WTC11 (cell line): ENCODE measurements at regions not wholly inside any gene's neighbourhood (a gene's known extent, or its start where the extent isn't known, plus 50 kb on each side); places are given as distances from the start of the nearest gene placed in this dataset.

Experiments
- ATAC-seq: fragments of 200-7000 bp; cut with Tn5 transposase; 2 replicates; pipeline ENCODE4 v1.10.0; 2021; ENCODE audit warnings: mild to moderate bottlenecking, moderate library complexity
- CTCF ChIA-PET: fragments of 300-600 bp; sonication (Branson Sonifier 250); formaldehyde crosslinking; loops from one replicate; lab custom pipeline; 2021; ENCODE audit warnings: antibody characterized with exemption; lab: Charles Lee
- POLR2A ChIA-PET: fragments of 350-600 bp; sonication (Branson Sonifier 250); formaldehyde crosslinking; loops from one replicate; lab custom pipeline; 2021; ENCODE audit warnings: antibody characterized with exemption; lab: Charles Lee
- DNase-seq: peaks from one replicate; pipeline ENCODE4 v3.0.0; 2021; ENCODE audit warnings: low spot score
- H3K27ac Mint-ChIP-seq: 2 replicates; pipeline ENCODE4 v1.8.0; 2021; ENCODE audit warnings: mixed read lengths
- H3K27me3 Mint-ChIP-seq: 2 replicates; pipeline ENCODE4 v1.8.0; 2021; ENCODE audit warnings: low read depth, mild to moderate bottlenecking, moderate library complexity, mixed read lengths
- H3K36me3 Mint-ChIP-seq: 2 replicates; pipeline ENCODE4 v1.8.0; 2021; ENCODE audit warnings: mixed read lengths
- H3K4me1 Mint-ChIP-seq: 2 replicates; pipeline ENCODE4 v1.8.0; 2022; ENCODE audit warnings: mixed read lengths
- H3K4me3 Mint-ChIP-seq: 2 replicates; pipeline ENCODE4 v1.8.0; 2021; ENCODE audit warnings: mild to moderate bottlenecking, moderate library complexity, mixed read lengths
- H3K9me3 Mint-ChIP-seq: 2 replicates; pipeline ENCODE4 v1.8.0; 2021; ENCODE audit warnings: mixed read lengths
- AFF4 ChIP-seq: sonication (generic); formaldehyde crosslinking; IDR thresholded peaks from 2 replicates; pipeline ENCODE4 v1.8.1; 2023; ENCODE audit warnings: mild to moderate bottlenecking, missing genetic modification reagents, borderline replicate concordance
- ATF1 ChIP-seq: sonication (generic); formaldehyde crosslinking; IDR thresholded peaks from 2 replicates; pipeline ENCODE4 v1.8.1; 2023; ENCODE audit warnings: mild to moderate bottlenecking, moderate library complexity, missing genetic modification reagents
- ERG ChIP-seq: fragments of 250-450 bp; sonication (Bioruptor Pico); IDR thresholded peaks from 2 replicates; pipeline ENCODE4 v1.8.0; 2021; ENCODE audit warnings: mild to moderate bottlenecking
- ETV6 ChIP-seq: sonication (generic); formaldehyde crosslinking; IDR thresholded peaks from 2 replicates; pipeline ENCODE4 v1.8.1; 2022; ENCODE audit warnings: mild to moderate bottlenecking, missing genetic modification reagents
- FOXP4 ChIP-seq: sonication (generic); formaldehyde crosslinking; IDR thresholded peaks from 2 replicates; pipeline ENCODE4 v1.8.0; 2022; ENCODE audit warnings: mild to moderate bottlenecking, missing genetic modification reagents
- JAZF1 ChIP-seq: fragments of 250-450 bp; sonication (Bioruptor Pico); IDR thresholded peaks from 2 replicates; pipeline ENCODE4 v1.9.0; 2021; ENCODE audit warnings: moderate library complexity, mild to moderate bottlenecking, inconsistent platforms
- MAX ChIP-seq: sonication (generic); formaldehyde crosslinking; IDR thresholded peaks from 2 replicates; pipeline ENCODE4 v1.8.0; 2022; ENCODE audit warnings: mild to moderate bottlenecking, missing genetic modification reagents
- MLX ChIP-seq: sonication (generic); formaldehyde crosslinking; IDR thresholded peaks from 2 replicates; pipeline ENCODE4 v1.8.1; 2023; ENCODE audit warnings: mild to moderate bottlenecking, missing genetic modification reagents, moderate library complexity
- NFYB ChIP-seq: sonication (generic); formaldehyde crosslinking; conservative IDR thresholded peaks from 2 replicates; pipeline ENCODE4 v1.8.0; 2022; ENCODE audit warnings: low read depth, missing genetic modification reagents
- SMAD4 ChIP-seq: sonication (generic); formaldehyde crosslinking; IDR thresholded peaks from 2 replicates; pipeline ENCODE4 v1.8.0; 2022; ENCODE audit warnings: mild to moderate bottlenecking, missing genetic modification reagents
- USF1 ChIP-seq: sonication (generic); formaldehyde crosslinking; IDR thresholded peaks from 2 replicates; pipeline ENCODE4 v1.8.0; 2022; ENCODE audit warnings: mild to moderate bottlenecking, missing genetic modification reagents
- ZNF423 ChIP-seq: fragments of 250-450 bp; sonication (Bioruptor Pico); IDR thresholded peaks from 2 replicates; pipeline ENCODE4 v2.1.2; 2022; ENCODE audit warnings: mild to moderate bottlenecking, moderate library complexity
- ZNF512 ChIP-seq: sonication (generic); formaldehyde crosslinking; IDR thresholded peaks from 2 replicates; pipeline ENCODE4 v1.8.1; 2022; ENCODE audit warnings: missing genetic modification reagents, borderline replicate concordance
- ZNF671 ChIP-seq: fragments of 250-450 bp; sonication (Bioruptor Pico); IDR thresholded peaks from 2 replicates; pipeline ENCODE4 v1.8.0; 2021; ENCODE audit warnings: mild to moderate bottlenecking
- TF ChIP-seq, protein P1 (sequence below): sonication (generic); formaldehyde crosslinking; IDR thresholded peaks from 2 replicates; pipeline ENCODE4 v1.8.0; 2023; ENCODE audit warnings: missing genetic modification reagents
- TF ChIP-seq, protein P2 (sequence below): sonication (generic); formaldehyde crosslinking; IDR thresholded peaks from 2 replicates; pipeline ENCODE4 v1.8.0; 2022; ENCODE audit warnings: missing genetic modification reagents
- TF ChIP-seq, protein P3 (sequence below): sonication (generic); formaldehyde crosslinking; IDR thresholded peaks from 2 replicates; pipeline ENCODE4 v1.8.0; 2022; ENCODE audit warnings: mild to moderate bottlenecking, missing genetic modification reagents
- TF ChIP-seq, protein P4 (sequence below): fragments of 250-450 bp; sonication (Bioruptor Pico); conservative IDR thresholded peaks from 2 replicates; pipeline ENCODE4 v1.9.0; 2021; ENCODE audit warnings: mild to moderate bottlenecking

- ATAC-seq (peak; percentile 58), DNase-seq (no peak)
- ChIA-PET CTCF (no interaction called here), POLR2A (no interaction called here)
- Mint-ChIP-seq H3K4me3 (no peak overlapping the region), H3K36me3 (no peaks in the 10 kb centered on the region), H3K9me3 (peaks cover 17% of the 10 kb centered on the region), H3K27ac (no peak overlapping the region), H3K27me3 (peaks cover 36% of the 10 kb centered on the region), H3K4me1 (peaks cover 14% of the 10 kb centered on the region)
- TF ChIP-seq ATF1 (CRISPR knock-in tag) (no peak), MLX (CRISPR knock-in tag) (no peak), ERG (CRISPR knock-in tag) (no peak), USF1 (CRISPR knock-in tag) (no peak), ZNF423 (CRISPR knock-in tag) (no peak), ETV6 (CRISPR knock-in tag) (no peak), NFYB (no peak), ZNF671 (CRISPR knock-in tag) (no peak), JAZF1 (CRISPR knock-in tag) (no peak), ZNF512 (CRISPR knock-in tag) (no peak), MAX (no peak), SMAD4 (CRISPR knock-in tag) (no peak), AFF4 (CRISPR knock-in tag) (no peak), FOXP4 (CRISPR knock-in tag) (no peak)
- TF ChIP-seq, protein P1, sequence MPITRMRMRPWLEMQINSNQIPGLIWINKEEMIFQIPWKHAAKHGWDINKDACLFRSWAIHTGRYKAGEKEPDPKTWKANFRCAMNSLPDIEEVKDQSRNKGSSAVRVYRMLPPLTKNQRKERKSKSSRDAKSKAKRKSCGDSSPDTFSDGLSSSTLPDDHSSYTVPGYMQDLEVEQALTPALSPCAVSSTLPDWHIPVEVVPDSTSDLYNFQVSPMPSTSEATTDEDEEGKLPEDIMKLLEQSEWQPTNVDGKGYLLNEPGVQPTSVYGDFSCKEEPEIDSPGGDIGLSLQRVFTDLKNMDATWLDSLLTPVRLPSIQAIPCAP (CRISPR knock-in tag): no peak
- TF ChIP-seq, protein P2, sequence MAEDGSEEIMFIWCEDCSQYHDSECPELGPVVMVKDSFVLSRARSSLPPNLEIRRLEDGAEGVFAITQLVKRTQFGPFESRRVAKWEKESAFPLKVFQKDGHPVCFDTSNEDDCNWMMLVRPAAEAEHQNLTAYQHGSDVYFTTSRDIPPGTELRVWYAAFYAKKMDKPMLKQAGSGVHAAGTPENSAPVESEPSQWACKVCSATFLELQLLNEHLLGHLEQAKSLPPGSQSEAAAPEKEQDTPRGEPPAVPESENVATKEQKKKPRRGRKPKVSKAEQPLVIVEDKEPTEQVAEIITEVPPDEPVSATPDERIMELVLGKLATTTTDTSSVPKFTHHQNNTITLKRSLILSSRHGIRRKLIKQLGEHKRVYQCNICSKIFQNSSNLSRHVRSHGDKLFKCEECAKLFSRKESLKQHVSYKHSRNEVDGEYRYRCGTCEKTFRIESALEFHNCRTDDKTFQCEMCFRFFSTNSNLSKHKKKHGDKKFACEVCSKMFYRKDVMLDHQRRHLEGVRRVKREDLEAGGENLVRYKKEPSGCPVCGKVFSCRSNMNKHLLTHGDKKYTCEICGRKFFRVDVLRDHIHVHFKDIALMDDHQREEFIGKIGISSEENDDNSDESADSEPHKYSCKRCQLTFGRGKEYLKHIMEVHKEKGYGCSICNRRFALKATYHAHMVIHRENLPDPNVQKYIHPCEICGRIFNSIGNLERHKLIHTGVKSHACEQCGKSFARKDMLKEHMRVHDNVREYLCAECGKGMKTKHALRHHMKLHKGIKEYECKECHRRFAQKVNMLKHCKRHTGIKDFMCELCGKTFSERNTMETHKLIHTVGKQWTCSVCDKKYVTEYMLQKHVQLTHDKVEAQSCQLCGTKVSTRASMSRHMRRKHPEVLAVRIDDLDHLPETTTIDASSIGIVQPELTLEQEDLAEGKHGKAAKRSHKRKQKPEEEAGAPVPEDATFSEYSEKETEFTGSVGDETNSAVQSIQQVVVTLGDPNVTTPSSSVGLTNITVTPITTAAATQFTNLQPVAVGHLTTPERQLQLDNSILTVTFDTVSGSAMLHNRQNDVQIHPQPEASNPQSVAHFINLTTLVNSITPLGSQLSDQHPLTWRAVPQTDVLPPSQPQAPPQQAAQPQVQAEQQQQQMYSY: no peak
- TF ChIP-seq, protein P3, sequence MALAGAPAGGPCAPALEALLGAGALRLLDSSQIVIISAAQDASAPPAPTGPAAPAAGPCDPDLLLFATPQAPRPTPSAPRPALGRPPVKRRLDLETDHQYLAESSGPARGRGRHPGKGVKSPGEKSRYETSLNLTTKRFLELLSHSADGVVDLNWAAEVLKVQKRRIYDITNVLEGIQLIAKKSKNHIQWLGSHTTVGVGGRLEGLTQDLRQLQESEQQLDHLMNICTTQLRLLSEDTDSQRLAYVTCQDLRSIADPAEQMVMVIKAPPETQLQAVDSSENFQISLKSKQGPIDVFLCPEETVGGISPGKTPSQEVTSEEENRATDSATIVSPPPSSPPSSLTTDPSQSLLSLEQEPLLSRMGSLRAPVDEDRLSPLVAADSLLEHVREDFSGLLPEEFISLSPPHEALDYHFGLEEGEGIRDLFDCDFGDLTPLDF (CRISPR knock-in tag): no peak
- TF ChIP-seq, protein P4, sequence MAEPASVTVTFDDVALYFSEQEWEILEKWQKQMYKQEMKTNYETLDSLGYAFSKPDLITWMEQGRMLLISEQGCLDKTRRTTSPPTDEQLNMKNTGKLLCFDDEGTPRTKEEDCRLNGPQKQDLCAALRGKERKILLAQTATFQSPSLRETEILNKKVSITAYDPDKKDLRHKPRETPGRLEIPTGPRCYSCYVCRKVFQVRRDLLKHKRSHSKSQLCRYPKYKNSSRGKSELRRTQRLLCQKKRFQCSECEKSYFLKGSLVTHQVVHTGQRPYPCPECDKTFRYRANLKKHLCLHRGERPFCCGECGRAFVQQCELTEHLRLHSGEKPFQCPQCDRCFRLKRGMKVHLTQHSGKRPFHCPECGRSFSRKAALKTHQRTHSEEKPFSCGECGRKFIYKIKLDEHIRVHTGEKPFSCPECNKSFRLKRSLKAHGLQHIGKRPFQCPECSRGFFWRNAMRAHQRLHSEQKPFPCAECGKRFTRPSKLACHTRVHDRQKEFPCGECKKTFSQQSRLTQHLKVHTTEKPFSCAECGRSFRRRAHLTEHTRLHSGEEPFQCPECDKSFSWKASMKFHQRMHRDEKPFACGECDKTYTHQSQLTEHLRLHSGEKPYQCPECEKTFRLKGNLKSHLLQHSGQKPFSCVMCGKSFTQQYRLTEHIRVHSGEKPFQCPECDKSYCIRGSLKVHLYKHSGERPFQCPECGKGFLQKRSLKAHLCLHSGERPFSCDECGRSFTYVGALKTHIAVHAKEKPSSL (CRISPR knock-in tag): no peak
Observed at GRCh38 chr2:17334300-17334699, 183.9 kb downstream of the RAD51AP2 start.
